Naive B cell (primary cell): ENCODE measurements at regions not wholly inside any gene's neighbourhood (a gene's known extent, or its start where the extent isn't known, plus 50 kb on each side); places are given as distances from the start of the nearest gene placed in this dataset.
"Not testable (repeated sequence)": the region's sequence is repeated elsewhere in the genome, so short reads cannot be mapped to it uniquely, and the experiment has no call there.

Source experiments
- ATAC-seq, 2 donors: fragments of 150-1000 bp; cut with Tn5 transposase; 2 replicates each; pipeline ENCODE4 v1.10.0; 2021; ENCODE audit warnings: low read depth in 2 of 2, mild to moderate bottlenecking in 2 of 2, moderate library complexity in 2 of 2
- DNase-seq: peaks from one replicate; pipeline ENCODE4 v3.0.0; 2022
- H3K27ac Mint-ChIP-seq, 6 donors: one replicate each; pipeline ENCODE4 v1.8.0; 2020 to 2022; ENCODE audit warnings: mild to moderate bottlenecking in 6 of 6, mixed read lengths in 6 of 6, moderate library complexity in 5 of 6, inconsistent platforms in 2 of 6
- H3K27me3 Mint-ChIP-seq, 3 donors: one replicate each; pipeline ENCODE4 v1.8.0; 2021 to 2022; ENCODE audit warnings: mixed read lengths in 3 of 3, mild to moderate bottlenecking in 1 of 3
- H3K36me3 Mint-ChIP-seq, 2 donors: one replicate each; pipeline ENCODE4 v1.8.0; 2020 to 2022; ENCODE audit warnings: mixed read lengths in 2 of 2, inconsistent platforms in 1 of 2, mild to moderate bottlenecking in 1 of 2
- H3K4me1 Mint-ChIP-seq, 3 donors: one replicate each; pipeline ENCODE4 v1.8.0; 2020 to 2022; ENCODE audit warnings: mixed read lengths in 3 of 3, inconsistent platforms in 1 of 3, mild to moderate bottlenecking in 1 of 3, moderate library complexity in 1 of 3
- H3K4me3 Mint-ChIP-seq, 8 donors: one replicate each; pipeline ENCODE4 v1.8.0; 2020 to 2022; ENCODE audit warnings: mild to moderate bottlenecking in 8 of 8, mixed read lengths in 8 of 8, moderate library complexity in 8 of 8, inconsistent platforms in 2 of 8
- H3K9me3 Mint-ChIP-seq, 7 donors: one replicate each; pipeline ENCODE4 v1.8.0; 2020 to 2022; ENCODE audit warnings: mixed read lengths in 7 of 7, mild to moderate bottlenecking in 5 of 7, inconsistent platforms in 2 of 7, moderate library complexity in 1 of 7

DNA sequence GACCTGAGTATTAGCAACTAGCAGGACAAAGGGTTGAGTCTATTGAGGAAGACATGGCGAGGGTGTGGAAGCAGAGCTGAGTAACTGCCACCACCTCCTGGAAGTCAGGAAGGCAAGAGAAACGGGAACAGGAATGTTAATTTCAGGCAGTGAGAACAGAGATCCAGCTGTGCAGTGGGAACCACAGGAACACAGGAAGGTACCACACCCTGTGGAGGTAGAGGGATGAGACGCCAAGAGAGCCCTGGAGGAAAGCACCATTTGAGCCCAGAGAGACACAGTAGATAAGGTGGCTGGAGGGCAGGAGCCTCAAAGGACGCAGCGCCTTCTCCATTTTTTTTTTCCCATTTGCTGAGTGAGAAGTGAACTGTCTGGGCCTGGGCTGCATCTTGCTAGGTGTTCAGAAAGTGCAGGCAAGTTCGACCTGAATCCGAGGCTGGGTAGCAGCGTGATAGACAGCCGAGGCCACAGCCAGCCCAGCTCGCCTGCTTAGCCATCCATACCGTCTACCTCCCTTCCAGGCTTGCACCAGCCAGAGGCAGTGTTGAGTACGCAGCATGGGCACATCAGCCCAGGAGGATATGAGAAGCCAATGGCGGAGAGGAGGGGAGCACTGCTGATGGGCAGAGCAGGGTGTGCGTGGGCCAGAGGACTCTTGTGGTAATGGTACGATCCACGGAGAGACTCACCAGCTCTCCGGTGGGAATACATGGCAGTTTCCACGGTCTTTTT, 306.7 kb downstream of the ANAPC1 start:
- DNase-seq, H3K9me3 Mint-ChIP-seq, H3K4me3 Mint-ChIP-seq, H3K36me3 Mint-ChIP-seq, H3K27me3 Mint-ChIP-seq, ATAC-seq, H3K4me1 Mint-ChIP-seq, H3K27ac Mint-ChIP-seq: not testable (repeated sequence)

DNA sequence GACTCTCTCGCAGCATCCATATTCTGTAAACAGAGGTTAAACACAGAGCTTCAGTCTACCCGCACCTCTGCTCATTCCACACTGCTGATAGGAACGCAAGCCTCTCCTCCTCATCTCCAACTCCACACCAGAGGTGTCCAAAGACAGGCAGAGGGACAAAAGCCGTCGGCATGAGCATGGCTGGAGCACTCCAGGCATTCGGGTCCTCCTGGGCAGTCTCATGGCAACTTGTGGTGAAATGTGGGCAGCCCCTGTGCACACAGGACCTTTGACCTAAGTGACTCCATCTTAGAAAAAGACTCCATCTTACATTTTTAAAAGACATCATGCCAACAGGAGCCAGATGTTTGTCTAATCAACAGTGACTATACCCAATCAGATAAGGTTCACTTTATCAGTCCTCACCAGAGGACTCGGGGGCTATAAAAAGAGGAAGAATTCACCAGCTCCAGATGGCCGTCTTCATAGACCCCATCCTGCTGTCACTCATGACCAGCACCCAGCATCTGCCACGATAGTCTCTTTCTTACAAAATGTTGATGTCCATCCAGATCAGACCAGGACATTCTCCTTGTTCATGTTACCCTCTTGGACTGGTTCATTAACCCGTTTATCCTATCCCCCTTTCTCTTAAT, 304.4 kb downstream of the ANAPC1 start:
- H3K9me3 Mint-ChIP-seq, H3K27me3 Mint-ChIP-seq, H3K4me1 Mint-ChIP-seq, H3K4me3 Mint-ChIP-seq, H3K27ac Mint-ChIP-seq, ATAC-seq, H3K36me3 Mint-ChIP-seq, DNase-seq: not testable (repeated sequence)

- not testable (repeated sequence) for H3K36me3 Mint-ChIP-seq
These were observed 303.4 kb downstream of the ANAPC1 start for GRCh38 chr2:111580616-111581015.

GRCh38 chr2:111582090-111582489, 301.9 kb downstream of the ANAPC1 start:
- H3K9me3 Mint-ChIP-seq, ATAC-seq, H3K27me3 Mint-ChIP-seq, H3K27ac Mint-ChIP-seq, H3K4me3 Mint-ChIP-seq, DNase-seq, H3K4me1 Mint-ChIP-seq, H3K36me3 Mint-ChIP-seq: not testable (repeated sequence)

More at GRCh38 chr2:111580616-111581015, 303.4 kb downstream of the ANAPC1 start:
- not testable (repeated sequence) for DNase-seq, H3K4me3 Mint-ChIP-seq, H3K27ac Mint-ChIP-seq, ATAC-seq, H3K9me3 Mint-ChIP-seq, H3K27me3 Mint-ChIP-seq, H3K4me1 Mint-ChIP-seq

GRCh38 chr2:111583480-111583879, 300.5 kb downstream of the ANAPC1 start:
- not testable (repeated sequence) for H3K4me1 Mint-ChIP-seq, H3K27ac Mint-ChIP-seq, H3K4me3 Mint-ChIP-seq, H3K36me3 Mint-ChIP-seq, DNase-seq, H3K27me3 Mint-ChIP-seq, ATAC-seq, H3K9me3 Mint-ChIP-seq

DNA sequence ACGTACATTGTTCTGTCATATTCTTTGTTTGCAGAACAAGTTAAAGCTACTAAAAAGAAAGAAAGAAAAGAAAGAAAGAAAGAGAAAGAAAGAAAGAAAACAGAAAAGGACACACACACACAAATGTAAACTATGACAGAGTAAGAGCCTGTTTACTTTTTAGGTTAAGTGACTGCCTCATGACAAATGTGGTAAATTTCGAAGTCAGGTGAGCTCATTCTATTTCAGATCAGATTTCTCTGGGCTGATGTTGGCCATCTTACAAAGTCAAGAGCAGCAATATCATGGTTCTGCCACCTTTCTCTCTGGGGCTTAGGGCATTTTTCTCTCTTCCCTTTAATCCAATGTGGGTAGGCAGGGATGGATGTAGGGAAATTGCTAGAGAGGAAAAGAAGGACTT, 299.5 kb downstream of the ANAPC1 start:
- H3K36me3 Mint-ChIP-seq, ATAC-seq, H3K9me3 Mint-ChIP-seq, H3K27me3 Mint-ChIP-seq, H3K4me1 Mint-ChIP-seq, H3K4me3 Mint-ChIP-seq, DNase-seq, H3K27ac Mint-ChIP-seq: not testable (repeated sequence)

DNA sequence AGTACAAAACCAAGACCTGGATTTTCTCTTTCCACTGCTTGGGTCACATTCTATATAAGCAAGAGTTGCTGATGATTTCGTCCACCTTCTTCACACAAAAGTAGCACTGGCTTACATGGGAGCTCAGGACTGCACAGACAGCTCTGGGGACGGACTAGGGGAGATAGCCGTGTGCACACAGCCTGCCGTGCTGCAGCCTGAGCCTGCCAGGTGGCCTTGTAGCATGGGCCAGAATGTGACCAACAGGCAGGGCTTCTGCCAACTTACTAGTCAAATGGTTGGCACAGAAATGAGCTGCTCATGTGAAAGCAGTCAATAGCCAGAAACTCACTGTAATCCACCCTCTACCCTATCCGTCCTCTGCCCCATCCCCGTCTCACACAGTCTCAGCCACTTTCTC, 299.0 kb downstream of the ANAPC1 start:
- H3K4me1 Mint-ChIP-seq, H3K4me3 Mint-ChIP-seq, DNase-seq, H3K9me3 Mint-ChIP-seq, H3K27me3 Mint-ChIP-seq, H3K27ac Mint-ChIP-seq, H3K36me3 Mint-ChIP-seq, ATAC-seq: not testable (repeated sequence)

GRCh38 chr2:111586014-111586413, 298.0 kb downstream of the ANAPC1 start:
- H3K27me3 Mint-ChIP-seq, H3K4me3 Mint-ChIP-seq, H3K4me1 Mint-ChIP-seq, H3K9me3 Mint-ChIP-seq, ATAC-seq, H3K36me3 Mint-ChIP-seq, H3K27ac Mint-ChIP-seq, DNase-seq: not testable (repeated sequence)

DNA sequence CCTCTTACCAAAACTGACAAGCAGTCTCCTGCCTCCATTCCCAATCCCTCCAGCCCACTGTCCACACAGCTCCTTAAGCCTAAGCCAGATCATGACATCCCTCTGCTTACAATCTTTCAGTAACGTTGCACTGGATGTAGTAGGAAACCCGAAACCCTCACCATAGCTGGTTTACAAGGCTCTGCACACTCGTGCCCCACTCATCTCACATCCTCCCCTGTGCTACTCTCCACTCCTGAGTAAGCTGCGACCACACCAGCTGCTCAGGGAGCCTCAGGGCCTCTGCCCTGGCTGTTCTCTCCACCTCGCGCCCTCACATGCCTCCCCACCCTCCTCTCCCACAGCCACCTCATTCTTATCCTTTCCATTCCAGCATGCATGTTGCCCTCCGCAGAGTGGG, 288.9 kb downstream of the ANAPC1 start:
- H3K27me3 Mint-ChIP-seq, H3K9me3 Mint-ChIP-seq, H3K27ac Mint-ChIP-seq, H3K36me3 Mint-ChIP-seq, DNase-seq, H3K4me3 Mint-ChIP-seq, H3K4me1 Mint-ChIP-seq, ATAC-seq: not testable (repeated sequence)

DNA sequence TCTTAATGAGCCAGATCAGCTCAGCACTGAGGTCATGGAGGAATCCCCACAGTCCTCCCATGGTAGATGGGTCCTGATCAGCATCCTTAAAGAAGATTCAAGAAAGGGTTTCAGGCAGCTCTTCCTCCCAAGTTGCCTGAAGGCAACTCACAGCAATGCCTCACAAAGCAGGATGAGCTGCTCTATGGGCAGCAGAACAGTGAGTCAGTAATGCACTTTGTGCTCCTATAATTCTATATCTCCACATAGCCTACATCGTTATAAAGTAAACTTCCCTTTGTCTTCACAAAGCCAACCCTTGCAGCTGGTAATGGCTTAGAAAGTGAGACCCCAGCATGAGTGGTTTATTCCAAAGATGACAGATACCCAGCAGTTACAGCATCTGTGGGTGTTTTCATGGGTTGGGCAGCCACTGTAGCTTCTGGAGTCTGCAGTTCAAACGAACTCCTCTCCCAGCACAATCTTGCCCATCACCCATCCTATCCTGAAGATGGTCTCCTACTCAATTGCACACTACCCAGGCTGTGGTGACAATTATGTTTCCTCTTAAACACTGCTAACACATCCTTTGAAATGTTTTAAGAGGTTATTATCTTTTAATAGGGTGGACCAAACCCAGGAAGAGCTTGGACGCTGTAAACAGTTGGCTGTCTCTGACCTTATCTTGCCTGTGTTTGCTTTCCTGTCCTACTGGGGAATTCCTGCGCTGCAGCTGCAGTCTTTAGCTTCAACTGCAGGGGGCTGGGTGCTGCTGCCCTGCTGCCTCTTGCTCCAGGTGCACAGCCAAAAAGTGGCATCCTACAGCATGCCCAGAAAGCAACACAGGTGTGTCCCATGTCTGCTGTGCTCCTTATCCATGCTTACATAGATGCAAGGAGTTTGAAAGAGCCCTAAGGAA, 286.9 kb downstream of the ANAPC1 start:
- H3K27me3 Mint-ChIP-seq, H3K36me3 Mint-ChIP-seq, H3K4me1 Mint-ChIP-seq, H3K9me3 Mint-ChIP-seq, ATAC-seq, H3K4me3 Mint-ChIP-seq, DNase-seq: not testable (repeated sequence)
- peak overlapping the region in 1 of 6 donors; percentile 42 for H3K27ac Mint-ChIP-seq

GRCh38 chr2:111598944-111599343, 285.0 kb downstream of the ANAPC1 start:
- H3K36me3 Mint-ChIP-seq, H3K4me1 Mint-ChIP-seq, H3K27me3 Mint-ChIP-seq, ATAC-seq, H3K4me3 Mint-ChIP-seq, DNase-seq, H3K9me3 Mint-ChIP-seq, H3K27ac Mint-ChIP-seq: not testable (repeated sequence)

GRCh38 chr2:111602259-111602658, 281.7 kb downstream of the ANAPC1 start:
- H3K9me3 Mint-ChIP-seq, H3K27ac Mint-ChIP-seq, ATAC-seq, H3K4me3 Mint-ChIP-seq, H3K36me3 Mint-ChIP-seq, H3K27me3 Mint-ChIP-seq, DNase-seq, H3K4me1 Mint-ChIP-seq: not testable (repeated sequence)

DNA sequence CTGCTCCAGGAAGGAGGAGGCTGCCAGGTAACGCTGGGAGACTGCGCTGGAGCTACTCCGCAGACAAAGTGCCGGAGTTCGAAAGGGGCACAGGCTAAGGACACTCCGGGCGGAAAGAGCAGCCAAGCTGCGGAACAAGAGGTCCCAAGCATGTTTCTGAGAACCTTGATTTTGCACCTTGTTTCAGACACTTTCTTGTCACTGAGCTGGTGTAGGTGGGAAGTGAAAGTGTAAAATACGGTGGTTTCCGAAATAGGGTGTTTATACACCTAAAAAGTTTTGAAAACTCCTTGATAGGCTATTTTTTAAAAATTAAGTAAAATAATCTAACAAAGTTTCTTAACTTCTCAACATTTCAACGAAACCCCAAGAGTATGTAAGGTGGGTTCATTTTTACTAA, 278.2 kb downstream of the ANAPC1 start:
- not testable (repeated sequence) for H3K4me3 Mint-ChIP-seq, H3K27me3 Mint-ChIP-seq, H3K27ac Mint-ChIP-seq, H3K9me3 Mint-ChIP-seq, H3K36me3 Mint-ChIP-seq, H3K4me1 Mint-ChIP-seq, DNase-seq
- ATAC-seq, result peak in 1 of 2 donors; percentile 49

GRCh38 chr2:111606632-111607031, 277.4 kb downstream of the ANAPC1 start:
- H3K9me3 Mint-ChIP-seq, H3K27ac Mint-ChIP-seq, H3K4me3 Mint-ChIP-seq, H3K4me1 Mint-ChIP-seq, H3K27me3 Mint-ChIP-seq, H3K36me3 Mint-ChIP-seq, ATAC-seq, DNase-seq: not testable (repeated sequence)
